HG03025 (cell line): ENCODE measurements at regions not wholly inside any gene's neighbourhood (a gene's known extent, or its start where the extent isn't known, plus 50 kb on each side); places are given as distances from the start of the nearest gene placed in this dataset.

Experiments
- ATAC-seq: cut with Tn5 transposase; IDR thresholded peaks from one replicate; pipeline ENCODE4 v1.9.1; 2021; ENCODE audit warnings: mild to moderate bottlenecking, moderate library complexity; ENCODE audit not compliant: unreplicated experiment, low FRiP score

DNA sequence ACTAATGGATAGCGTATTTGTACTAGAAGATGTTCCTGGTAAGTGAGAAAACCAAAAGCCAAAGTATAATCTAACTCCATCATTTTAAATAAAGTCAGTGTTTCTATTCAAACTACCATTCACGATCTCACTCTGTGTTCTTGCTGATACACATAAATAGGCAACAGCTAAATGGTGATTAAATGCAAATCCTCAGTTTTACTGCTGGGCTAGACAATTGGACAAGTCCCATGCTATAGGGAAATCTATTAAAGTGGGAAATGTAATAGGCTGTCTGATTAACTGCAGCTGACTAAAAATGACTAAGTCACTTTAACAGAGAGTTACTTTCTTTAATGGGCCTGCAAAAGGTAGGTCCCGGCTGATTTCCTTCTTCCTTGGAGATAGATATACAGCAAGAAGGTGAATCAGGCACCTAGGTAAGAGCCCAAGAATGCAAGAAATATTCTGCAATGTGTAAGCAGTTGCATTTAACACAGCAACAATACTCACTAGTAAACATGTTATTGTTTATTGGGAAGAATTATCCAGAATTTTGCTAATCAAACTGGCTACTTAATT lies 298.4 kb downstream of the SLITRK6 start:
- ATAC-seq = no peak

DNA sequence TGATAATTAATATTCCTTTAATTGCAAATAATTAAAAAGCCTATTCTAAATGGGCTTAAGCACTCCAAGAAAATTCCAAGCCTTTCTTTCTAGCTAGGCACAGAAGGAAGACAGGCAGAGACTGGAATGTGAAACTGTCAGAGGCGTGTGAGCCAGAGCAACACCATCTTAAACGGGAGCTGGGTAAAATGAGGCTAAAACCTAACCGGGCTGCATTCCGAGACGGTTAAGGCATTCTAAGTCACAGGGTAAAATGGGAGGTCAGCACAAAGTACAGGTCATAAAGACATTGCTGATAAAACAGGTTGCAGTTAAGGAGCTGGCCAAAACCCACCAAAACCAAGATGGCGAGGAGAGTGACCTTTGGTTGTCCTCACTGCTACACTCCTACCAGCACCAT lies 300.4 kb downstream of the SLITRK6 start:
- ATAC-seq = no peak

DNA sequence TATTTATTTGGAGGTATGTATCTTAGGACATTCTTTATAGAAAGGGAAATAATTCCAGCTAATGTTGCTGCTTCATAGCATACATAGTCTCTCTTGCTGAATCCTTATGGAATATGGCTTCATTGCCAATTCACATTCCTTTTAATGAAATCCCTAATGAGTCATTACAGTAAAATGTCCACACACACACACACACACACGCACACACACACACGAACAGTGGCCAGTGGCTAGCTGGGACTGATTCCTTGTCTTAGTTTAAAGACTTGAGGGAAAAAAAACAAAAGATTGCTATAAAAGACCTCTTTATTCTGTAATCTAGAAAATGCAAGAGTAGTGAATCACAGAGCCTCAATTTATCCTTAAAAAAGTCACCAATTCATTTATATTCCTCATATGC lies 301.6 kb downstream of the SLITRK6 start:
- no peak for ATAC-seq

DNA sequence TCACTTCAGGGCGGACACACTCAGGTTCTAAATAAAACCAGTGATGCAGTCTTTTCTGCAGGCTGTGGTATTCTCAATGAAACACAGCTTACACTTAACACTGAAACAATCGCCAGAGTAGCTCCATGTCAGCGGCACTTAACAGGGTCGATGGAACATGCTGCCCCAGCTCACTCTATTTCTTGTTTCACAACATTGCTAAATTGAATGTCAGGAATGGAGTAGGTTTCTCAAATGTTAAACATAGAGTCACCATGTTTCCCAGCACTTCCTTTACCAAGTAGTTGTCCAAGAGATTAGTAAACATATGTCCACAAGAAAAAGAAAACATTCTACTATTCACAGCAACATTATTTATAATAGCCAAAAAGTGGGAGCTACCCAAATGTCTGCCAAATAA lies 306.9 kb downstream of the SLITRK6 start:
- ATAC-seq = no peak

DNA sequence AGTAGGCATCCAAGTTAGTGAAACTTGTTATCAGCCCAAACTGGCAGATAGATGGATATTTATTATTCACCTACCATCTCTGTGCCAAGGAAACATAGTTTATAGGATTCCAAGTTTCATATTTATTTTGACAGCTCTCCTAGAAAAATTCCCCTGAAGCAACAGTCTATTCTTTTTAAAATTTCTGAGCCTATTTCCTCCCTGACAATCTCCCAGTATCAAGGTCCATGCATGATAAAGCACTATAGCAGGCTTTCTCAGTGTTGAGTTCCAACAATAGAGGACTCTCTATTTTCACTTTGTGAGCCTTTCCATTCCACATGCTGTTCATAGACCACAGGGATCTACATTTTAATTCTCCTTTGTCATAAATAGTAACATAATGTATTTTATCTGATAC lies 312.6 kb downstream of the SLITRK6 start:
- no peak for ATAC-seq

DNA sequence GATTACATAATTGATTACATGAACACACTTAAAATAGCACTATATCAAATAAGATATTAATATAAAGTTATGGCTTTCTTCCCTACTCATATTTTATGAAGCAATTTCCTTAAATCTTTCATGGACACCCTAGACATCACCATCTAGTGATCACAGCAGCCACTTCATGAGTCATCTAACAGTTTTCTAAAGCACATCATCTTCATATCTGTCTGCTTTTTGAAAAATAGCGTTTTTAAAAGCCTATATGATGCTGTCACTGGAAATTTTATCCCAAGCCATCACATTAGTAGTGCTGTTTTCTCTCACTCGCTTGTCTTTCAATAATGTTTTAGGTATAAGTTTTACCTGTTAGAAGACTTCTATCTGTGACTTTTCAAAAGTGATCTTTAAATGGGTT lies 326.1 kb downstream of the SLITRK6 start:
- ATAC-seq = no peak

DNA sequence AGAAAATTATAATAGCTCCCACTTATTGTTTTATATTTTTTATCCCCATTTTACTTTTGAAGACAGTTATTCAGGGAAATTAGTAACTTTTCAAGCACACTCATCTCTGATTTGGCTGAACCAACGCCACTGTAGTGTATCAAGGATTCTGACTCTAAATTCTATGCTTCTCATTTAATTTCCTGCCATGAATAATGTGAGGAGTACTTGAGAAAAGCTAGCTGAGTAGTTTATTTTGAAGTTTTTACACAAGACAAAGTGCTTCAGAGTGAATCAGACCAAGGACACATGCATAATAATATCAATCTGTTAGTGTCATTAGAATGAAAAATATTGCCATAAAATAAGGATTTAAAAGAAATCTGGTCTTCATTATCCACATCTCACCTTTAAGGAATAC lies 329.9 kb downstream of the SLITRK6 start:
- no peak for ATAC-seq

DNA sequence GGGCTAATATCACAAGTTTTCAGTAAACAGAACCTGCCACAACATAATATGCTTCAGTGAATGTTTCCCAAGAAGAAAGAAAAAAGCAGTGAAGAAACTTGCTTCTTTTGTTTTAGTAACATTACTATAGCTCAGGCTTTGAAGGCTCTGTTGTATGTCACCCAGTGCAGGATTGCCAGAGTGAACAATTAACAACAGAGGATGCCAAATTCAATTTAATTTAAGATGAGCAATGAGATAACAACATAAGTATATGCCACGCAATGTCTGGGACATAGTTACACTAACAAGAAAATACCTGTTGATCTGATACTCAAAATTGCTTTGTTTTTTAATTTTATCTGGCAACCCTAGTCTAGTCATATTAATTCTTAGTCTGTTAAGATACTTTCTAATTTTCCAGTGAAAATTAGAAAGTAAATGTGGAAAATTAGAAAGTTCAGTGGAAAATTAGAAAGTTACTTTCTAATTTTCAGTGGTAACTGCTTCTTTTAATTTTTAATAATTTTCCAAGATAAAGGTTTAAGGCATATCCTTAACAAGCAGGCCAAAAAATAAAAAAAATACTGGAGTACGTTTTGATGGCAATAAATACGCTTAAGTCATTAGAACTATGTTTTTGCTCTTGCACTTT lies 336.3 kb downstream of the SLITRK6 start:
- ATAC-seq = no peak

DNA sequence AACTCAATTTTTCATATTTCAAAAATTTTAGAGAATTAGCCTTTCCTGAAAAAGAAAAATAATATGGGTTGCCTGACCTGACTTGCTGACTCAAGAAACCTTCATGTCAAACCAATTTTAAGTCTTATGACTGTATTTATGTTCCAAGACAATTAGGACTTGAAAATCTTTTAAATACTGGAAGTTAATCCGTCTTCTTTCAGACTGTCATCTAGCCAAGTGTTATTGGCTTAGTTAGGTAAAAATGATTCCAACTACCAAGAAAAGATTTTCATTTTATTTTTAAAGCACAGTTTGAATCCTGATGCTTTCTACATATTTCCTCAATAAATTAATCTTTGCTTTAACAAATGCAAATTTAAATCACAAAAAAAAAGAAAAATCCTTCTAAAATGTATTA lies 337.6 kb downstream of the SLITRK6 start:
- no peak for ATAC-seq

DNA sequence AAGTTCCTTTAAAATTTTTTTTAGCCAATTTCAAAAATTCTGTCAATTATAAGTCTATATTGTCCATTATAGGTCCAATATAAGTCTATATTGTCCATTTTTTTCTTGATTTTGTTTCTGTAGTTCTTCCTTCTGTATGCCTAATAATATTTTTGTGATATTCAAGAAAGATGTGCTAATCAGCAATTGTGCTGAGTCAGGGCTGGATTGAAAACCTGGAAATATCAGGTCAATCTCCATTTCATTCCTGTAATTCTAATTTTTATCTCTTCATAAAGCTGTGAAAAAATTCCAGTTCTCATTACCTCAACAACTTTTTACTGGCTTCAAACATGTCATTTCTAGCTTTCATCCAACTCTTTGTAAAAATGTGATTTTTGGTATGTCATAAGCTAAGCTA lies 353.7 kb downstream of the SLITRK6 start:
- ATAC-seq = no peak

DNA sequence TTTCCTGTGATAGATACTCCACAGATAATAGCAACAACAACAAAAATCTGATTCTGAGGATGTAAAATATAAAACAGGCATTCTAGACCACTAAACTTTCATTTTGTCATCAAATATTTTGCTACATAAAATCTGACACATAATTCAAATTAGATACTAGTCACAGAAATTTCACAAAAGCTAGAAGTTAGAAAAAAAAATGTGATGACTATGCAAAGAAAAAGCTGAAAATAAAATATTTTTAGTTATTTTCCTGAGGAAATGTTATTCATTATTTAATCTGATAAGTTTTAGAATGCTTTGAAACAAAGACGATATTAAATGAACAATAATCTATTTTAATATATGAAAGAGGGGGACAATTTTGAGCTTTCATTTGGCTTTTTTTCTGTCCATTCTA lies 357.2 kb downstream of the SLITRK6 start:
- no peak for ATAC-seq

DNA sequence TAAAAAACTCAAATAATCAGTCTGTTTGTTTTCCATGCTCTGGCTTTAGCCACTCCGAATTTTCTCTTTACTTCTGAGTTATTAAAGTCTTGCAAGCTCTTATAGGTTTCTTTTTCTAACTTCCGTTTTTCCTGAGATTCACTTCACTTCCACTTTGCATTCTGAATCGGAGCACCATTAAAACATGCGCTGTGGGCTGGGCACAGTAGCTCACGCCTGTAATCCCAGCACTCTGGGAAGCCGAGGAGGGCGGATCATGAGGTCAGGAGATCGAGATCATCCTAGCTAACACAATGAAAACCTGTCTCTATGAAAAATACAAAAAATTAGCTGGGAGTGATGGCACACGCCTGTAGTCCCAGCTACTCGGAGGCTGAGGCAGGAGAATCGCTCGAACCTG lies 357.9 kb downstream of the SLITRK6 start:
- ATAC-seq = no peak

DNA sequence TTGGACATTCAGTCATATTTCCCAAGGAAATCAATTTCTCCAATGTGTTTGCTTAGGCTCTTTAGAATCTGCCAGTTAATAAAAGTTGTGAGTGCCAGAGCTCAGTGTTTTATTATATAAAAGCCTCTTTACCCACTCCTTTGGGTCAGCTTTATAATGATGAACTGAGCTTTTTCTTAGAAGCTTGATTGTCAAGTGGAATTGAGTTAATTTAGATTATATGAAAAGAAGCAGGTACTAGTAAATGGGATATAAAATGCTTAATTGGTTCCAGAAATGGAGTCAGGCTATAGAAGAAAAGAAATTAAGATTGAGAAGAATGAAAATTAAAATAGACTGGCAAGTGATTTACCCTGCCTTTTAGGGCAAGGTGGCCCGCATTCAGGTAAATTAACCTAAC lies 363.2 kb downstream of the SLITRK6 start:
- ATAC-seq = no peak

DNA sequence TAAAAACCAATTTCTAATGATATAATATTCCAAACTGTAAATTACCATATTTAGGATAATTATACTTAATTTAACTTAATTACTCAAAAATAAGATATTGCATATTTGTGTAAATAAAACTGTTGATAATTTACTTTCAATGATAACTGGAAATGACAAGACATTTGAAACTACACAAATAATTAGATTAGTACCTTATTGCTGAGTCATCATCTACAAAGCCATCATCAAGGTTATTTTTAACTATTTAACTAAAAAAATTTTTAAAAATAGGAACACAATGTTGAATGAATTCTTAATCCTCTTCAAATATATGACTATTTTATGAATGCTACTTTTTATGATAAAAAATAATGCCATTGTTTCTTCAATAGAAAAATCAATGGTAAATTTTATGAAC lies 364.3 kb downstream of the SLITRK6 start:
- ATAC-seq = no peak

DNA sequence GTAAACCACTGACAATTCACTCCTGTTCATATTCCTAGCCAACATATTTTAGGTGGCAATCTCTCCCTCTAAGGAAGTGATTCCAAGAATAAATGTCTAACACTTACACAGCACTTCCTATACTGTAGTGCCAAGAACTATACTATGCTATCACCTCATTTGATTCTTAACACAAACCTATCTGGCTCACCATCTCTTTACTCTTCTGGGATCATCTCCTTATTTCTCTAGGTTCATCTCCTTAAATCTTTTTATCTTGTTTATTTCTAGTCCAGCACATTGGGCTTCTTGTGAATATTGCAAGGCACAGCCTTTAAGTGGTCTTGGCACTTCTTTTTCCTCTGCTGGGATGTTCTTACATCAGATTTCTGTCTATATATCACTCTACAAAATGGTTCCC lies 366.3 kb downstream of the SLITRK6 start:
- ATAC-seq = no peak

DNA sequence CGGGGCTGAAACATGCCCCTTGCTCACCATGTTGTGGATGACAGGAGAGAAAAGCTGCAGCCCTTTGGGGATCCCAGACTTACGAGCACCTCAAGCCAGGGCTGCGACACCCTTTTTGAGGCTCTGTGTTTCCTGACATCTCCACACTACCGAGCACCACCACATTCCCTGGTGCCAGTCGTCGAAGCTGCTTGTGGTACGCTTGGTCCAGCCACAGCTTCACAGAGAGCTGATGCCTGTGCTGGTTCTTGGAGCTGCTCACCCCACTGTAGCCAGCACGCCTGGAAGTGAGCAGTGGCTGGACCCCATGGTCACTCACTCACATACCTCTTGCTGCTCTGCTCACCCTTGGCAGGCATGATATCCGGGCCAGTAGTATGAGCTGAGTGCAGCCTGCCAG lies 367.5 kb downstream of the SLITRK6 start:
- ATAC-seq = no peak

DNA sequence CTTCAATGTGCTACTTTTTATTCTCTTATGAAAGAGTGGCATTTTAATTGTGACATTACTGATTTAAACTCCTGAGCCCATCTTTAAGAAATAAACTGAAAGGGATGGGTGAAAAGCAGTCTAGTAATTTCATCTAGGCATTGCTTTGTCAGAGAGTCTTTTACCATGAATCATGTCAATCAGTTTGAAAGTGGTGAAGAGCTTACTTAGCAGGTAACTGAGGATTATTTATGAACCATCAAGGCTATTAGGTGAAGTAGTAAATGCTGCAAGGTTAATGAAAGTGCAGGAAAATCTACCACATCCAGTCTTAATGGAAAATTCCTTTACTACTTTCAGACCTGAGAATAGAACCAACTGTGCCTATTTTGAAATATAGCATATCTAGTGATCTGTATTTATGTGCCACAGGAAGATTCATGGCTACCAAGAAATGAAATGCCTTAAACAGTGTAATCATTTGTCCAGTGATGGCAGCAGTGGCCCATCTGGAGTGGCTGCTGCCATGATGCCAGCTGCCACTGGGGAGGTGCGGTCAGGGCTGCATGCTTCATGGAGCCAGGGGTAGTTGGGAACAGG lies 368.9 kb downstream of the SLITRK6 start:
- ATAC-seq = no peak

DNA sequence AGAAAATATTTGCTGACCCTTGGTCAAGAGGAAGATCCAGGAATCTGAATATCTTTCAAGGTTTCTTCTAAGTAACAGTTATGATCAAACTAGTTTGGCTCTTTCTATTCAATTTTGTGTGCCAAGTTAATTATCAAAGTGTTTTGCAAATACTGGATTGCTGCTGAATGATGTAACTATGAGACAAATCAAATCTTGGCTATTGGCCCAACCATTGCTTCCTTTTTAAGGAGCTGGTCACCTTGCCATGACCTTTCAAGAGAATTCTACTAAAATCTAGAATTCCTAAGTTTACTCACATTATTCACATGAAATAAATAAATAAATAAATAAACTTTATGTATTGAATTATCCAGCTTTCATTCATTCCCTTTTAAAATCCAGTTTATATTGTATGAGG lies 371.8 kb downstream of the SLITRK6 start:
- ATAC-seq = no peak

DNA sequence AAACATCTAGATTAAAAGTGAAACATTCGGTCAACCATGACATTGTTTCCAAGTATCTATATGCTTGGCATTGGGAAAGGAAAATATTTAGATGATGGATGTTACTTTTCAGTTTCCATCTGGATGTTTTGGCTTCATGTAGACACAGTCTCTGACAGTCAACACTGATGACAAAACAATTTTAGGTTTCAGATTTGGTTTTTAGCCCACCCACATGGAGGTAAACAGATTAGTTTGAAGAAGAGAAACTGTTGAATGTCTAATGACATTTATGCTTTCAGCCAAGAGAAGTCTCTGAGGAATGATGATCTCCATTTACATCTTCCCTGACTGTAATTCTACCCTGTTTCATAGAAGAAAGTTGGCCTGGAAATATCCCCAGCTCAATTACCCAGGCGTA lies 379.1 kb downstream of the SLITRK6 start:
- ATAC-seq = no peak

DNA sequence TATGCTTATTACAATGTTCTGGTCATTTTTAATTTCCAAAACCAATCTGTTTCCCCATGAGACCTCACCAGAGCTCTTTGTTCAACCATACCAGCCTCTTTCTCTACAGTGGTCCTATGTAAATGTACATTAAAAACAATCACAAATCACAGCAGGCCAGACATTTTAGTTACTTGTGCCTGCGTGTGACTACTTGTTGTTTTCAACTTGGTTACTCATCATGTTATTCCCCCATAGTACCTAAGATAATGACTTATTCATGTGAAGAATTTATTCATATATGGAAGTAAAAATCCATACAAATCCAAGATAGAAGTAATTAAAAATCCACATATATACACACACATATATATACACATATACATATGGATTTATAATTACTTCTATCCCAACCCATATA lies 379.6 kb downstream of the SLITRK6 start:
- no peak for ATAC-seq

DNA sequence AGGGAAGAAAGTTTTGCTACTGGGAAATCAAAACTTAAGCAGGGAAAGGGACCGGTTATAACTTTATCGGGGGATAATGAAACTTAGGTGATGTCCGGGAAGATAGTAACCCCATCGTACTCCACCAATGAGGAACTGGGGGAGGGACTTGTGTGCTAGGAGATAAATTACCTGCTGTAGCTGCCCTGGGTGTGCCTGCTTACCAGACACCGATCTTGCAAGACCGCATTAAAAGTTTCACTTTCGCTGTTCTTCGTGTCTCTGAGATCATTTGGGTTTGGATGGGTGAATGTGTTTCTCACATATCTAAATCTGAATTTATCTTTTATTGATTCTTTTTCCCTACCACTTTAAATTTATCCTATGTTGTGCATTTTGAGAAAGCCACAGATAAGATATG lies 381.4 kb downstream of the SLITRK6 start:
- ATAC-seq = no peak

DNA sequence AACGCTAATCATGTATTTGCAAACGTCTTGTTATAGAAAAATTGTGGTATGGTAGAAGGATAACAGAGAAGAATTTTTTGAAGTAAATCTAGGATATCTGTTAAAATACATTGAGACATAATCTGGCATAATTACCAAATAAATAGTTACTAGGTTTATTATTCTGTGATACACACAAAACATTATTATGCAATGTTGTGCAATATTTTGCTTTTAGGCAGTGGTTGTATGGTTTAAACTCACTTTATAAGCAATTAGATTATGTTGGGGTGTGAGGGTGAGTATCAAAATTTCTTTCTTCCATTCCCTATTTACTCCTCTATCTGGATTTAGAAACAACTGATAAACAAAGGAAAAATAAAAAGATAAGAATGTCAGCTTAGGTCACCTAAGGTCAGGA lies 385.6 kb downstream of the SLITRK6 start:
- no peak for ATAC-seq

DNA sequence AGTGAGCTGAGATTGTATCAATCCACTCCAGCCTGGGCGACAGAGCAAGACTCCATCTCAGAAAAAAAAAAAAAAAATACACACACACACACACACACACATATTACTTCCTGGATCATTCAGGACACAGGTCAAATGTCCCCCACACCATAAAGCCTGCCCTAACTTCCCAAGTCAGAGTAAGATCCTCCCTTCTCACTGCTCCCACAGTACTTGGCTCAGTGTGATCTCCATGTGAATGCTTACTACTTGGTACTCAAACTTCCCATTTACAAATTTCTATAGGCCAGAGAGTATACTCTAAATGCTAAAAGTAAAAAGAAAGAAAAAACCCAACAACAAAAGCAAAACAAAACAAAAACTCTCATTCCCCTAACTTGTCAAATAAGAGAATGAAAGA lies 386.8 kb downstream of the SLITRK6 start:
- no peak for ATAC-seq
